Endothelial cell of umbilical vein (primary cell): ENCODE measurements at regions not wholly inside any gene's neighbourhood (a gene's known extent, or its start where the extent isn't known, plus 50 kb on each side); places are given as distances from the start of the nearest gene placed in this dataset.

ENCODE experiments used
- BruUV-seq: library from RNA; stranded (reverse); fragments of 400-500 nt; replicated peaks from 2 replicates; lab custom pipeline; 2021; lab: Mats Ljungman, UMichigan
- CTCF ChIA-PET: fragments of 300-600, 350-600 bp; sonication (Branson Sonifier 250); formaldehyde crosslinking; loops from one replicate; lab custom pipeline; 2021; ENCODE audit warnings: antibody characterized with exemption, inconsistent platforms; lab: Charles Lee
- POLR2A ChIA-PET: fragments of 300-600, 350-600 bp; sonication (Branson Sonifier 250); formaldehyde crosslinking; loops from one replicate; lab custom pipeline; 2021; ENCODE audit warnings: antibody characterized with exemption, inconsistent platforms; lab: Charles Lee
- DNase-seq: peaks from one replicate; pipeline ENCODE4 v3.0.0-alpha.2; 2011; ENCODE audit warnings: low read depth, low spot score
- FAIRE-seq: peaks from 2 replicates; lab custom pipeline; 2011; peaks lifted over from hg19 to GRCh38; lab: Jason Lieb, UNC
- H2AFZ ChIP-seq: 2 replicates; pipeline ENCODE4 v1.6.0; 2012; ENCODE audit warnings: low read depth, low read length, control low read depth, inconsistent platforms
- H3K27ac ChIP-seq: 2 replicates; pipeline ENCODE4 v1.5.1; 2011; ENCODE audit warnings: low read depth, mild to moderate bottlenecking, control low read depth, low read length, moderate library complexity; ENCODE audit not compliant: insufficient read depth
- H3K27me3 ChIP-seq, 2 experiments: 2 replicates each; pipeline versions ENCODE4 v1.6.0 to v1.6.1; 2011; ENCODE audit warnings: low read length in 2 of 2, mixed read lengths in 1 of 2; ENCODE audit not compliant: control insufficient read depth in 2 of 2, insufficient read depth in 2 of 2
- H3K36me3 ChIP-seq, 2 experiments: 2 replicates in 1 of 2; 3 replicates in 1 of 2; pipeline ENCODE4 v1.5.1; 2011; ENCODE audit warnings: low read length in 2 of 2, mild to moderate bottlenecking in 1 of 2, moderate library complexity in 1 of 2; ENCODE audit not compliant: control insufficient read depth in 2 of 2, insufficient read depth in 2 of 2; ENCODE audit errors: extremely low read depth in 1 of 2
- H3K4me1 ChIP-seq: 3 replicates; pipeline ENCODE4 v1.5.1; 2011; ENCODE audit warnings: mild to moderate bottlenecking, low read length; ENCODE audit not compliant: control insufficient read depth, insufficient read depth; ENCODE audit errors: extremely low read depth
- H3K4me2 ChIP-seq: 2 replicates; pipeline ENCODE4 v1.6.1; 2011; ENCODE audit warnings: low read length, control low read depth, mixed read lengths; ENCODE audit not compliant: insufficient read depth
- H3K4me3 ChIP-seq, 3 experiments: fragments of 200-600 bp in 1 of 3; sonication (generic), shearing (Covaris generic) in 1 of 3; replicated peaks in 1 of 3; 2 replicates each; pipeline ENCODE4 v1.5.1; 2011 to 2016; ENCODE audit warnings: control low read depth in 3 of 3, low read length in 3 of 3, mild to moderate bottlenecking in 2 of 3, inconsistent platforms in 1 of 3, low read depth in 1 of 3, moderate library complexity in 1 of 3; ENCODE audit not compliant: insufficient read depth in 1 of 3
- H3K79me2 ChIP-seq: 2 replicates; pipeline ENCODE4 v1.6.0; 2012; ENCODE audit warnings: low read length, inconsistent platforms; ENCODE audit not compliant: control insufficient read depth, insufficient read depth
- H3K9ac ChIP-seq: replicated peaks from 2 replicates; pipeline ENCODE3; 2011; ENCODE audit warnings: low read length, control low read depth; ENCODE audit not compliant: insufficient read depth; ENCODE audit errors: extremely low read depth
- H3K9me1 ChIP-seq: replicated peaks from 3 replicates; pipeline ENCODE4 v1.6.0; 2011; ENCODE audit warnings: mild to moderate bottlenecking, low read length; ENCODE audit not compliant: control insufficient read depth, insufficient read depth; ENCODE audit errors: extremely low read depth
- H3K9me3 ChIP-seq: replicated peaks from 2 replicates; pipeline ENCODE4 v1.5.1; 2012; ENCODE audit warnings: low read length, inconsistent platforms; ENCODE audit not compliant: control insufficient read depth, insufficient read depth
- H4K20me1 ChIP-seq: replicated peaks from 2 replicates; pipeline ENCODE3; 2011; ENCODE audit warnings: mild to moderate bottlenecking, low read length; ENCODE audit not compliant: control insufficient read depth, insufficient read depth; ENCODE audit errors: extremely low read depth
- CTCF ChIP-seq, 2 donors: IDR thresholded peaks; 1 replicate in 1 of 2; 2 replicates in 1 of 2; pipeline ENCODE4 v1.5.1; 2011; ENCODE audit warnings: low read length in 2 of 2, mild to moderate bottlenecking in 2 of 2, moderate library complexity in 2 of 2, control low read depth in 1 of 2, inconsistent platforms in 1 of 2, low read depth in 1 of 2; ENCODE audit not compliant: insufficient read depth in 1 of 2; ENCODE audit errors: extremely low read depth in 1 of 2
- EZH2 ChIP-seq: IDR thresholded peaks from 2 replicates; pipeline ENCODE4 v1.6.1; 2012; ENCODE audit warnings: borderline replicate concordance, low read depth, mild to moderate bottlenecking, moderate library complexity, low read length, inconsistent platforms; ENCODE audit not compliant: severe bottlenecking
- FOS ChIP-seq: IDR thresholded peaks from 2 replicates; pipeline ENCODE4 v1.6.1; 2011; ENCODE audit warnings: mild to moderate bottlenecking, low read length, moderate library complexity, borderline replicate concordance; ENCODE audit not compliant: insufficient read depth
- GATA2 ChIP-seq: IDR thresholded peaks from 2 replicates; pipeline ENCODE4 v1.7.0; 2011; ENCODE audit warnings: low read depth, mild to moderate bottlenecking, moderate library complexity, mixed read lengths, low read length; ENCODE audit not compliant: insufficient read length, insufficient read depth
- JUN ChIP-seq: IDR thresholded peaks from 2 replicates; pipeline ENCODE4 v1.6.1; 2011; ENCODE audit warnings: borderline replicate concordance, low read depth; ENCODE audit not compliant: insufficient read length, insufficient read depth
- MAX ChIP-seq: IDR thresholded peaks from 2 replicates; pipeline ENCODE4 v1.6.1; 2011; ENCODE audit not compliant: insufficient read depth, insufficient read length
- MYC ChIP-seq: IDR thresholded peaks from one replicate; pipeline ENCODE4 v1.6.1; 2011; ENCODE audit warnings: mild to moderate bottlenecking, low read depth, low read length
- POLR2A ChIP-seq: IDR thresholded peaks from 2 replicates; pipeline ENCODE4 v1.6.1; 2012; ENCODE audit warnings: low read depth, mild to moderate bottlenecking, control low read depth, low read length
- dilution Hi-C: fragments of 300-500 bp; cut with MboI; formaldehyde crosslinking; loops from one replicate; pipeline ENCODE4 v1.15.0; 2019; ENCODE audit warnings: low sequenced_read_pairs; ENCODE audit not compliant: extremely low pct_ligation_motif_present
- intact Hi-C: fragments of 100-400 bp; cut with micrococcal nuclease; formaldehyde crosslinking; loops from one replicate; pipeline ENCODE4 v1.10.0; 2022

GRCh38 chr3:55172913-55173312 lies 245.1 kb upstream of the LRTM1 start:
- ChIA-PET CTCF (no interaction called here), POLR2A (no interaction called here)
- intact Hi-C loops (no loop called here), dilution Hi-C loops (no loop called here)
- Histone ChIP-seq H4K20me1 (no peaks in the 10 kb centered on the region), H3K4me2 (no peak overlapping the region), H3K9me3 (peaks cover 5% of the 10 kb centered on the region), H3K79me2 (no peaks in the 10 kb centered on the region), H3K27me3 (no peaks in the 10 kb centered on the region), H3K27ac (no peak overlapping the region), H3K36me3 (no peaks in the 10 kb centered on the region), H3K4me1 (no peaks in the 10 kb centered on the region), H3K4me3 (no peak overlapping the region), H3K9me1 (no peaks in the 10 kb centered on the region), H3K9ac (no peak overlapping the region), H2AFZ (no peak overlapping the region)
- no TSS peak for BruUV-seq
- no peak for DNase-seq
- TF ChIP-seq CTCF (IDR thresholded peaks at IDR 0.05; ENCODE audit: extremely low read depth in 1 of 2, insufficient read depth in 1 of 2, low read depth in 1 of 2, low read length in 2 of 2): no peak
- TF ChIP-seq EZH2: no peak
- TF ChIP-seq MYC: no peak
- TF ChIP-seq MAX: no peak
- no peak for TF ChIP-seq FOS
- no peak for TF ChIP-seq GATA2
- no peak for TF ChIP-seq JUN
- TF ChIP-seq POLR2A: no peak
- FAIRE-seq: no peak
